ENCODE measurements at regions not wholly inside any gene's neighbourhood (a gene's known extent, or its start where the extent isn't known, plus 50 kb on each side); places are given as distances from the start of the nearest gene placed in this dataset.

GRCh38 chr5:121706686-121707085 lies 145.0 kb upstream of the FTMT start:
- no peaks in the 10 kb centered on the region for H3K36me3 ChIP-seq (ENCODE audit: control insufficient read depth, insufficient read depth, low read length, severe bottlenecking)
- no peak for DNase-seq (ENCODE audit: low read depth)
- H3K9ac ChIP-seq (ENCODE audit: low read length), result no peak overlapping the region
- H3K4me1 ChIP-seq (ENCODE audit: control insufficient read depth, insufficient read depth, low read length), result peaks cover 24% of the 10 kb centered on the region
- no peaks in the 10 kb centered on the region for H3K9me3 ChIP-seq (ENCODE audit: control insufficient read depth, low read length)
- H3K27me3 ChIP-seq (replicated peaks; ENCODE audit: control insufficient read depth, insufficient read depth, low read length), result no peaks in the 10 kb centered on the region
- H3K4me3 ChIP-seq (ENCODE audit: low read length), result no peak overlapping the region

- no peak overlapping the region for H3K4me3 ChIP-seq (ENCODE audit: low read length)
- DNase-seq (ENCODE audit: low read depth), result peak; percentile 16
- peaks cover 24% of the 10 kb centered on the region for H3K4me1 ChIP-seq (ENCODE audit: control insufficient read depth, insufficient read depth, low read length)
- no peak overlapping the region for H3K9ac ChIP-seq (ENCODE audit: low read length)
- H3K27me3 ChIP-seq (replicated peaks; ENCODE audit: control insufficient read depth, insufficient read depth, low read length), result no peaks in the 10 kb centered on the region
- no peaks in the 10 kb centered on the region for H3K9me3 ChIP-seq (ENCODE audit: control insufficient read depth, low read length)
- no peaks in the 10 kb centered on the region for H3K36me3 ChIP-seq (ENCODE audit: control insufficient read depth, insufficient read depth, low read length, severe bottlenecking)
These were observed 144.5 kb upstream of the FTMT start for GRCh38 chr5:121707178-121707577.

GRCh38 chr5:121711416-121711815 lies 140.3 kb upstream of the FTMT start:
- Histone ChIP-seq H3K27me3 (replicated peaks; ENCODE audit: control insufficient read depth, insufficient read depth, low read length) (no peaks in the 10 kb centered on the region), H3K36me3 (ENCODE audit: control insufficient read depth, insufficient read depth, low read length, severe bottlenecking) (no peaks in the 10 kb centered on the region), H3K4me3 (ENCODE audit: low read length) (no peak overlapping the region), H3K9ac (ENCODE audit: low read length) (no peak overlapping the region), H3K9me3 (ENCODE audit: control insufficient read depth, low read length) (no peaks in the 10 kb centered on the region), H3K4me1 (ENCODE audit: control insufficient read depth, insufficient read depth, low read length) (peaks cover 19% of the 10 kb centered on the region)
- no peak for DNase-seq (ENCODE audit: low read depth)

- no peak for DNase-seq (ENCODE audit: low read depth)
- Histone ChIP-seq H3K9me3 (ENCODE audit: control insufficient read depth, low read length) (no peaks in the 10 kb centered on the region), H3K4me1 (ENCODE audit: control insufficient read depth, insufficient read depth, low read length) (no peaks in the 10 kb centered on the region), H3K9ac (ENCODE audit: low read length) (no peak overlapping the region), H3K27me3 (replicated peaks; ENCODE audit: control insufficient read depth, insufficient read depth, low read length) (no peaks in the 10 kb centered on the region), H3K36me3 (ENCODE audit: control insufficient read depth, insufficient read depth, low read length, severe bottlenecking) (no peaks in the 10 kb centered on the region), H3K4me3 (ENCODE audit: low read length) (no peak overlapping the region)
These were observed 132.4 kb upstream of the FTMT start for GRCh38 chr5:121719255-121719654.

GRCh38 chr5:121725450-121725849 lies 126.2 kb upstream of the FTMT start:
- Histone ChIP-seq H3K9me3 (ENCODE audit: control insufficient read depth, low read length) (no peaks in the 10 kb centered on the region), H3K9ac (ENCODE audit: low read length) (no peak overlapping the region), H3K27me3 (replicated peaks; ENCODE audit: control insufficient read depth, insufficient read depth, low read length) (no peaks in the 10 kb centered on the region), H3K36me3 (ENCODE audit: control insufficient read depth, insufficient read depth, low read length, severe bottlenecking) (no peaks in the 10 kb centered on the region), H3K4me1 (ENCODE audit: control insufficient read depth, insufficient read depth, low read length) (peaks cover 7% of the 10 kb centered on the region), H3K4me3 (ENCODE audit: low read length) (no peak overlapping the region)
- DNase-seq (ENCODE audit: low read depth), result peak; percentile 19

GRCh38 chr5:121726991-121727390 lies 124.7 kb upstream of the FTMT start:
- peaks cover 7% of the 10 kb centered on the region for H3K4me1 ChIP-seq (ENCODE audit: control insufficient read depth, insufficient read depth, low read length)
- no peaks in the 10 kb centered on the region for H3K36me3 ChIP-seq (ENCODE audit: control insufficient read depth, insufficient read depth, low read length, severe bottlenecking)

GRCh38 chr5:121731377-121731776 lies 120.3 kb upstream of the FTMT start:
- H3K27me3 ChIP-seq (replicated peaks; ENCODE audit: control insufficient read depth, insufficient read depth, low read length), result no peaks in the 10 kb centered on the region
- no peak overlapping the region for H3K9ac ChIP-seq (ENCODE audit: low read length)
- peak; percentile 1 for DNase-seq (ENCODE audit: low read depth)
- H3K4me3 ChIP-seq (ENCODE audit: low read length), result no peak overlapping the region
- H3K4me1 ChIP-seq (ENCODE audit: control insufficient read depth, insufficient read depth, low read length), result peaks cover 7% of the 10 kb centered on the region
- H3K9me3 ChIP-seq (ENCODE audit: control insufficient read depth, low read length), result no peaks in the 10 kb centered on the region
- H3K36me3 ChIP-seq (ENCODE audit: control insufficient read depth, insufficient read depth, low read length, severe bottlenecking), result no peaks in the 10 kb centered on the region

More at GRCh38 chr5:121726991-121727390, 124.7 kb upstream of the FTMT start:
- Histone ChIP-seq H3K27me3 (replicated peaks; ENCODE audit: control insufficient read depth, insufficient read depth, low read length) (no peaks in the 10 kb centered on the region), H3K9ac (ENCODE audit: low read length) (no peak overlapping the region), H3K4me3 (ENCODE audit: low read length) (no peak overlapping the region), H3K9me3 (ENCODE audit: control insufficient read depth, low read length) (no peaks in the 10 kb centered on the region)
- DNase-seq (ENCODE audit: low read depth), result peak; percentile 14

- H3K36me3 ChIP-seq (ENCODE audit: control insufficient read depth, insufficient read depth, low read length, severe bottlenecking), result no peaks in the 10 kb centered on the region
- H3K4me1 ChIP-seq (ENCODE audit: control insufficient read depth, insufficient read depth, low read length), result no peaks in the 10 kb centered on the region
These were observed 116.1 kb upstream of the FTMT start for GRCh38 chr5:121735618-121736017.

GRCh38 chr5:121737120-121737519 lies 114.6 kb upstream of the FTMT start:
- peaks cover 8% of the 10 kb centered on the region for H3K9me3 ChIP-seq (ENCODE audit: control insufficient read depth, low read length)
- H3K4me1 ChIP-seq (ENCODE audit: control insufficient read depth, insufficient read depth, low read length), result no peaks in the 10 kb centered on the region
- no peak overlapping the region for H3K9ac ChIP-seq (ENCODE audit: low read length)
- no peaks in the 10 kb centered on the region for H3K36me3 ChIP-seq (ENCODE audit: control insufficient read depth, insufficient read depth, low read length, severe bottlenecking)
- no peak for DNase-seq (ENCODE audit: low read depth)
- no peak overlapping the region for H3K4me3 ChIP-seq (ENCODE audit: low read length)
- H3K27me3 ChIP-seq (replicated peaks; ENCODE audit: control insufficient read depth, insufficient read depth, low read length), result no peaks in the 10 kb centered on the region

More at GRCh38 chr5:121735618-121736017, 116.1 kb upstream of the FTMT start:
- no peaks in the 10 kb centered on the region for H3K27me3 ChIP-seq (replicated peaks; ENCODE audit: control insufficient read depth, insufficient read depth, low read length)
- no peak for DNase-seq (ENCODE audit: low read depth)
- H3K9ac ChIP-seq (ENCODE audit: low read length), result no peak overlapping the region
- peaks cover 4% of the 10 kb centered on the region for H3K9me3 ChIP-seq (ENCODE audit: control insufficient read depth, low read length)
- H3K4me3 ChIP-seq (ENCODE audit: low read length), result no peak overlapping the region

- no peak overlapping the region for H3K9ac ChIP-seq (ENCODE audit: low read length)
- H3K36me3 ChIP-seq (ENCODE audit: control insufficient read depth, insufficient read depth, low read length, severe bottlenecking), result no peaks in the 10 kb centered on the region
- no peak overlapping the region for H3K4me3 ChIP-seq (ENCODE audit: low read length)
- DNase-seq (ENCODE audit: low read depth), result no peak
- H3K27me3 ChIP-seq (replicated peaks; ENCODE audit: control insufficient read depth, insufficient read depth, low read length), result no peaks in the 10 kb centered on the region
- H3K9me3 ChIP-seq (ENCODE audit: control insufficient read depth, low read length), result peaks cover 8% of the 10 kb centered on the region
- no peaks in the 10 kb centered on the region for H3K4me1 ChIP-seq (ENCODE audit: control insufficient read depth, insufficient read depth, low read length)
These were observed 110.5 kb upstream of the FTMT start for GRCh38 chr5:121741156-121741555.

GRCh38 chr5:121744577-121744976 lies 107.1 kb upstream of the FTMT start:
- H3K27me3 ChIP-seq (replicated peaks; ENCODE audit: control insufficient read depth, insufficient read depth, low read length), result no peaks in the 10 kb centered on the region
- H3K4me3 ChIP-seq (ENCODE audit: low read length), result no peak overlapping the region
- no peak overlapping the region for H3K9ac ChIP-seq (ENCODE audit: low read length)
- DNase-seq (ENCODE audit: low read depth), result no peak
- no peaks in the 10 kb centered on the region for H3K4me1 ChIP-seq (ENCODE audit: control insufficient read depth, insufficient read depth, low read length)
- peaks cover 6% of the 10 kb centered on the region for H3K9me3 ChIP-seq (ENCODE audit: control insufficient read depth, low read length)
- H3K36me3 ChIP-seq (ENCODE audit: control insufficient read depth, insufficient read depth, low read length, severe bottlenecking), result no peaks in the 10 kb centered on the region

- Histone ChIP-seq H3K36me3 (ENCODE audit: control insufficient read depth, insufficient read depth, low read length, severe bottlenecking) (no peaks in the 10 kb centered on the region), H3K9me3 (ENCODE audit: control insufficient read depth, low read length) (peaks cover 4% of the 10 kb centered on the region), H3K4me3 (ENCODE audit: low read length) (no peak overlapping the region), H3K9ac (ENCODE audit: low read length) (no peak overlapping the region), H3K27me3 (replicated peaks; ENCODE audit: control insufficient read depth, insufficient read depth, low read length) (no peaks in the 10 kb centered on the region), H3K4me1 (ENCODE audit: control insufficient read depth, insufficient read depth, low read length) (no peaks in the 10 kb centered on the region)
- no peak for DNase-seq (ENCODE audit: low read depth)
These were observed 106.3 kb upstream of the FTMT start for GRCh38 chr5:121745407-121745806.
